Natural killer cell (primary cell): ENCODE measurements at regions not wholly inside any gene's neighbourhood (a gene's known extent, or its start where the extent isn't known, plus 50 kb on each side); places are given as distances from the start of the nearest gene placed in this dataset.

Source experiments
- ATAC-seq, 3 donors: fragments of 150-1000 bp in 2 of 3; fragments of 200-7000 bp in 1 of 3; cut with Tn5 transposase; 1 replicate in 1 of 3; 2 replicates in 2 of 3; pipeline ENCODE4 v1.10.0; 2021; ENCODE audit warnings: mild to moderate bottlenecking in 2 of 3, moderate library complexity in 2 of 3
- DNase-seq, 2 donors: peaks; one replicate each; pipeline versions ENCODE4 v3.0.0 to v3.0.0-alpha.2; 2013 to 2021; ENCODE audit warnings: mixed read lengths in 1 of 2
- H3K27ac ChIP-seq: one replicate; pipeline ENCODE4 v1.5.1; 2013; ENCODE audit warnings: mild to moderate bottlenecking, low read length
- H3K27me3 ChIP-seq: one replicate; pipeline ENCODE4 v1.6.1; 2013; ENCODE audit warnings: low read length; ENCODE audit not compliant: control insufficient read depth, insufficient read depth
- H3K36me3 ChIP-seq: one replicate; pipeline ENCODE4 v1.6.1; 2013; ENCODE audit warnings: low read length; ENCODE audit not compliant: control insufficient read depth, insufficient read depth
- H3K4me1 ChIP-seq: one replicate; pipeline ENCODE4 v1.6.1; 2013; ENCODE audit warnings: low read length; ENCODE audit not compliant: control insufficient read depth, insufficient read depth
- H3K4me3 ChIP-seq: one replicate; pipeline ENCODE4 v1.5.1; 2013; ENCODE audit warnings: low read length
- H3K9me3 ChIP-seq: one replicate; pipeline ENCODE4 v1.6.1; 2013; ENCODE audit warnings: low read length; ENCODE audit not compliant: control insufficient read depth, insufficient read depth
- H3K27ac Mint-ChIP-seq, 2 donors: one replicate each; pipeline ENCODE4 v1.8.0; 2022; ENCODE audit warnings: mild to moderate bottlenecking in 2 of 2, mixed read lengths in 2 of 2, moderate library complexity in 1 of 2
- H3K27me3 Mint-ChIP-seq, 2 donors: one replicate each; pipeline ENCODE4 v1.8.0; 2022; ENCODE audit warnings: low read depth in 2 of 2, mixed read lengths in 2 of 2
- H3K36me3 Mint-ChIP-seq: one replicate; pipeline ENCODE4 v1.8.0; 2022; ENCODE audit warnings: mixed read lengths
- H3K4me1 Mint-ChIP-seq, 2 donors: one replicate each; pipeline ENCODE4 v1.8.0; 2022; ENCODE audit warnings: mixed read lengths in 2 of 2
- H3K4me3 Mint-ChIP-seq: one replicate; pipeline ENCODE4 v1.8.0; 2022; ENCODE audit warnings: mild to moderate bottlenecking, moderate library complexity, mixed read lengths
- H3K9me3 Mint-ChIP-seq, 2 donors: one replicate each; pipeline ENCODE4 v1.8.0; 2022; ENCODE audit warnings: mixed read lengths in 2 of 2
- WGBS: methylation state at CpG from one replicate; pipeline ENCODE4 v1.1.7; 2013; ENCODE audit warnings: missing lambda C conversion rate; ENCODE audit not compliant: insufficient coverage; 5-methylcytosine and 5-hydroxymethylcytosine counted together
- intact Hi-C: fragments of 100-400 bp; cut with micrococcal nuclease; formaldehyde crosslinking; loops from one replicate; pipeline ENCODE4 v1.14.2; 2022
- TF ChIP-seq, protein P1 (sequence below): fragments of 200-600 bp; IDR thresholded peaks from one replicate; pipeline ENCODE4 v1.8.0; 2022; ENCODE audit warnings: antibody characterized with exemption

DNA sequence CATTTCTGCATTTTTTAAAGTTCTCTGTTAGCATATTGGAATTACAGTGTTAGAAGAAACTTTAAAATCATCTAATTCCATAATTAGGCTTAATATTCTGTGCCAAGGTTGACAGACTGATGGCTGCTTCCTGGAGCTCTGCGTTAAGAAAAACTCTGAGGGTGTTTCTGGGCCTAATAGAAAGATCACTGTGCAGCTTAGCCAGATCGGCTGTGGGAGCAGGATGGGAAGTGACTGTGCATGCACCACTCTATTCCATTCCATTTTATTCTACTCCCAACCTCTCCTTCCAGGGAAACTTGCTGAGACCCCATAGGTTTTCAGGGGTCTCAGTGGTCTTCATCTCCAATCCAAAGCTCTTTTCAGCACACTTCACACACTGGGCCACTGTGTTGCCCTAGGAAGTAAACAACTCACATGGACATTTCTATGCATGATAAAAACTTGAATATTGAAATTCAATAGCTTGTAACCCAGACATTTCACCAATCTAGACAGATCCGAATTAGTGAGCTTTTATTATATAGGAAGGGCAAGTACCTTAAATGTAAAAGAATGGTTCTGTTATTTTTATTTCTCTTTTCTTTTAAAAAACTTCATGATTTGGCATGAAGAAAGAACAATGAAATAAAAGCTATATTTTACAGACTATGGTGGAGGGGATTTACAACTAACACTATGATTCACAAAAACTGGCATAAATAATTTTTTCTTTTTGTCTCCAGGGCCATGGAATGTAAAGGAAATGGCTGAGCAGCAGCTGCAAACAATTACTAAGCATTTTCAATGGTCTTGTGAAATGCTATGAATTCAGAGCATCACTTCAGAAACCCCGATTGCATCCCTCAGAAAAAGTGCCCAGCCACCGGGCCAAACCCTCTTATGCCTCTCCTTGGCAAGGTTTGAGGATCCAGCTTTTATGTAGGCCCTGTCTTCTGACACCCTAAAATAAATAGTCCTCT lies 51.4 kb upstream of the DAB2 start:
- TF ChIP-seq, protein P1, sequence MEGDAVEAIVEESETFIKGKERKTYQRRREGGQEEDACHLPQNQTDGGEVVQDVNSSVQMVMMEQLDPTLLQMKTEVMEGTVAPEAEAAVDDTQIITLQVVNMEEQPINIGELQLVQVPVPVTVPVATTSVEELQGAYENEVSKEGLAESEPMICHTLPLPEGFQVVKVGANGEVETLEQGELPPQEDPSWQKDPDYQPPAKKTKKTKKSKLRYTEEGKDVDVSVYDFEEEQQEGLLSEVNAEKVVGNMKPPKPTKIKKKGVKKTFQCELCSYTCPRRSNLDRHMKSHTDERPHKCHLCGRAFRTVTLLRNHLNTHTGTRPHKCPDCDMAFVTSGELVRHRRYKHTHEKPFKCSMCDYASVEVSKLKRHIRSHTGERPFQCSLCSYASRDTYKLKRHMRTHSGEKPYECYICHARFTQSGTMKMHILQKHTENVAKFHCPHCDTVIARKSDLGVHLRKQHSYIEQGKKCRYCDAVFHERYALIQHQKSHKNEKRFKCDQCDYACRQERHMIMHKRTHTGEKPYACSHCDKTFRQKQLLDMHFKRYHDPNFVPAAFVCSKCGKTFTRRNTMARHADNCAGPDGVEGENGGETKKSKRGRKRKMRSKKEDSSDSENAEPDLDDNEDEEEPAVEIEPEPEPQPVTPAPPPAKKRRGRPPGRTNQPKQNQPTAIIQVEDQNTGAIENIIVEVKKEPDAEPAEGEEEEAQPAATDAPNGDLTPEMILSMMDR = no peak

DNA sequence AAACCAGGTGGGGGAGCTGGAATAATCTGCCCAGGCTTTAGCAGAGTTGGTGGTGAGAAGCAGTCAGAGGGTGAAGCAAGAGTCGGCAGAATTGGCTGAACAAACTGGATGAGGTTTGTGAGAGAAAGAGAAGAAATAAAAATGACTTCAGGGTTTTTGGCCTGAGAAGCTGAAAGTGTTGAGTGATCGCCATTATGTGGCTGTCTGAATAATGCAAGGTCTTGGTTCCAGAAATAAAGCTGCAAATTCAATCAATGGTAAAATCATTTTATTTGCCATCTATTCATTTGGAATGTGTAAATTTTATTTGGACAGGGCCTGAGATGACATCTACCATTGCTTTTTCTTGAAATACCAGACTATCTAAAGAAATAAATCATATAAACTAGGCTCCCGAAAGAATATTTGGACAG lies 50.4 kb upstream of the DAB2 start:
- H3K4me3 Mint-ChIP-seq = no peak overlapping the region
- H3K27me3 ChIP-seq = no peaks in the 10 kb centered on the region
- H3K4me3 ChIP-seq = no peak overlapping the region
- no peaks in the 10 kb centered on the region for H3K4me1 ChIP-seq
- intact Hi-C loops = no loop called here
- no peaks in the 10 kb centered on the region for H3K9me3 Mint-ChIP-seq
- peaks cover 1 to 4% of the 10 kb centered on the region in 2 donors for H3K4me1 Mint-ChIP-seq
- H3K27ac ChIP-seq = no peak overlapping the region
- WGBS = 97% methylated on average over 3 of the region's 3 CpGs
- no peaks in the 10 kb centered on the region for H3K36me3 ChIP-seq
- H3K36me3 Mint-ChIP-seq = no peaks in the 10 kb centered on the region
- no peaks in the 10 kb centered on the region for H3K27me3 Mint-ChIP-seq
- DNase-seq (no peak), ATAC-seq (no peak)
- TF ChIP-seq, protein P1 = no peak
- H3K27ac Mint-ChIP-seq = no peak overlapping the region
- H3K9me3 ChIP-seq = no peaks in the 10 kb centered on the region

More for the DNA sequence above, 51.4 kb upstream of the DAB2 start:
- no peaks in the 10 kb centered on the region for H3K9me3 ChIP-seq
- no peaks in the 10 kb centered on the region for H3K9me3 Mint-ChIP-seq
- peaks cover 3% of the 10 kb centered on the region for H3K27me3 ChIP-seq
- H3K4me1 ChIP-seq = no peaks in the 10 kb centered on the region
- H3K27me3 Mint-ChIP-seq = no peaks in the 10 kb centered on the region
- 67% methylated on average over 4 of the region's 5 CpGs for whole genome bisulfite sequencing
- H3K27ac ChIP-seq = no peak overlapping the region
- no peak overlapping the region for H3K4me3 Mint-ChIP-seq
- intact Hi-C loops = no loop called here
- no peaks in the 10 kb centered on the region for H3K36me3 Mint-ChIP-seq
- no peak overlapping the region for H3K27ac Mint-ChIP-seq
- ATAC-seq = no peak
- no peak overlapping the region for H3K4me3 ChIP-seq
- H3K4me1 Mint-ChIP-seq = peaks cover 0 to 4% of the 10 kb centered on the region in 2 donors
- no peak for DNase-seq
- H3K36me3 ChIP-seq = no peaks in the 10 kb centered on the region
